GM12892 (cell line): ENCODE measurements at regions not wholly inside any gene's neighbourhood (a gene's known extent, or its start where the extent isn't known, plus 50 kb on each side); places are given as distances from the start of the nearest gene placed in this dataset.

ENCODE experiments used
- POLR2A ChIP-seq: IDR thresholded peaks from 2 replicates; pipeline ENCODE4 v1.6.1; 2011; ENCODE audit warnings: low read depth, low read length, control low read depth
- POLR2AphosphoS5 ChIP-seq: IDR thresholded peaks from 2 replicates; pipeline ENCODE4 v1.6.1; 2011; ENCODE audit warnings: low read depth, low read length, control low read depth

DNA sequence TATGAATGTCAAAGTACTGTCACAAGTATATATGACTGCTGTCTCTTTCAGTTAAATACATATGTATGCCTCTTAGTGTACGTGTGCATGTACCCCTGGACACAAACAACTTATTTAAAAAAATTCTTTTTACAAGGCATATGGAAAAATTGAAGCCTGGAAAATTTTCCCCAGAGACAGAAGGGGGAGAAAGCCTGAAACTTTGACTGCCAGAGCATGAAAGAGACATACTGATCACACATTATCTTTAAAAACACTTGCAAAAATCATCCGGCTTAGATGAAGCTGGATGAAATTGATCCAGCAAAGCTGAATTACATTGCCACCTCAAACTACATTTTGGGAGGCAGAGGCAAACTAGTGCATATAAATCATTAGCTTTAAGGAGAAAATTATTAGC lies 88.0 kb upstream of the NFIB start:
- no peak for TF ChIP-seq POLR2A
- TF ChIP-seq POLR2AphosphoS5 = no peak
